HepG2 (cell line): ENCODE measurements at regions not wholly inside any gene's neighbourhood (a gene's known extent, or its start where the extent isn't known, plus 50 kb on each side); places are given as distances from the start of the nearest gene placed in this dataset.
A peak's percentile ranks its signal among the peaks of the same experiment; 100 is the strongest.

Source experiments
- ATAC-seq: fragments of 200-7000 bp; cut with Tn5 transposase; 3 replicates; pipeline ENCODE4 v1.9.1; 2020; ENCODE audit warnings: mild to moderate bottlenecking, moderate library complexity
- BruUV-seq: library from RNA; stranded (reverse); fragments of 400-500 nt; replicated peaks from 2 replicates; lab custom pipeline; 2021; lab: Mats Ljungman, UMichigan
- CTCF ChIA-PET: fragments of 300-600 bp; formaldehyde crosslinking; extraction: SDS; loops from one replicate; lab custom pipeline; 2021; ENCODE audit warnings: low total read pairs, inconsistent platforms, low intra/inter-chr PET ratio; lab: Yijun Ruan, JAX
- POLR2A ChIA-PET: fragments of 350-600 bp; sonication (Branson Sonifier 250); formaldehyde crosslinking; loops from one replicate; lab custom pipeline; 2020; ENCODE audit warnings: antibody characterized with exemption, inconsistent platforms; lab: Yijun Ruan, JAX
- DNase-seq: peaks from one replicate; pipeline ENCODE4 v3.0.0-alpha.2; 2015; ENCODE audit warnings: low spot score
- FAIRE-seq: peaks from 3 replicates; lab custom pipeline; 2011; peaks lifted over from hg19 to GRCh38; lab: Jason Lieb, UNC
- H2AFZ ChIP-seq: one replicate; pipeline ENCODE4 v1.6.1; 2011; ENCODE audit warnings: low read length, inconsistent platforms
- H3K27ac ChIP-seq: fragments of 300-600 bp; 3 replicates; pipeline ENCODE4 v1.8.0; 2011; ENCODE audit warnings: mixed run types, mild to moderate bottlenecking, mixed read lengths, low read length, inconsistent platforms; ENCODE audit not compliant: insufficient read depth; ENCODE audit errors: extremely low read length
- H3K27me3 ChIP-seq, 2 experiments: fragments of 200-600 bp in 1 of 2; 2 replicates in 1 of 2; 3 replicates in 1 of 2; pipeline versions ENCODE4 v1.6.0 to v1.8.0; 2011; ENCODE audit warnings: low read length in 2 of 2, mild to moderate bottlenecking in 2 of 2, moderate library complexity in 2 of 2, inconsistent platforms in 1 of 2; ENCODE audit not compliant: insufficient read depth in 2 of 2, control insufficient read depth in 1 of 2
- H3K36me3 ChIP-seq, 2 experiments: fragments of 200-600 bp in 1 of 2; replicated peaks in 1 of 2; 2 replicates in 1 of 2; 3 replicates in 1 of 2; pipeline versions ENCODE4 v1.5.1 to v1.8.0; 2011; ENCODE audit warnings: low read length in 2 of 2, inconsistent platforms in 1 of 2; ENCODE audit not compliant: insufficient read depth in 2 of 2, control insufficient read depth in 1 of 2
- H3K4me1 ChIP-seq: 2 replicates; pipeline ENCODE4 v1.5.1; 2012; ENCODE audit warnings: low read length, inconsistent platforms; ENCODE audit not compliant: insufficient read depth
- H3K4me2 ChIP-seq: 2 replicates; pipeline ENCODE4 v1.6.0; 2011; ENCODE audit warnings: low read depth, low read length, inconsistent platforms
- H3K4me3 ChIP-seq, 3 experiments: fragments of 200-600 bp in 1 of 3; sonication (generic), shearing (Covaris generic) in 1 of 3; replicated peaks in 1 of 3; 2 replicates each; pipeline ENCODE4 v1.5.1; 2011 to 2016; ENCODE audit warnings: low read length in 3 of 3, inconsistent platforms in 2 of 3, low read depth in 2 of 3, mild to moderate bottlenecking in 2 of 3, control low read depth in 1 of 3, mixed read lengths in 1 of 3; ENCODE audit not compliant: insufficient read depth in 1 of 3
- H3K79me2 ChIP-seq: one replicate; pipeline ENCODE4 v1.6.1; 2011; ENCODE audit warnings: low read length, inconsistent platforms; ENCODE audit not compliant: insufficient read depth
- H3K9ac ChIP-seq: 2 replicates; pipeline ENCODE4 v1.6.0; 2011; ENCODE audit warnings: mild to moderate bottlenecking, low read depth, low read length, inconsistent platforms; ENCODE audit not compliant: insufficient read depth
- H3K9me3 ChIP-seq: 2 replicates; pipeline ENCODE4 v1.5.1; 2012; ENCODE audit warnings: mild to moderate bottlenecking, low read length
- H4K20me1 ChIP-seq: 2 replicates; pipeline ENCODE4 v1.6.0; 2011; ENCODE audit warnings: inconsistent platforms, mild to moderate bottlenecking, low read length, moderate library complexity; ENCODE audit not compliant: insufficient read depth
- ATF5 ChIP-seq: sonication (generic); formaldehyde crosslinking; IDR thresholded peaks from 2 replicates; pipeline ENCODE4 v1.4.0; 2020; ENCODE audit warnings: mild to moderate bottlenecking, low read depth, missing genetic modification reagents
- BORCS8-MEF2B ChIP-seq: sonication (generic); formaldehyde crosslinking; IDR thresholded peaks from 2 replicates; pipeline ENCODE4 v1.8.0; 2022; ENCODE audit warnings: mild to moderate bottlenecking, missing genetic modification reagents
- DZIP1 ChIP-seq: sonication (generic); formaldehyde crosslinking; IDR thresholded peaks from 2 replicates; pipeline ENCODE4 v1.5.0; 2020; ENCODE audit warnings: mild to moderate bottlenecking, missing genetic modification reagents
- HINFP ChIP-seq: sonication (generic); formaldehyde crosslinking; IDR thresholded peaks from 2 replicates; pipeline ENCODE4 v1.4.0; 2020; ENCODE audit warnings: low read depth, mild to moderate bottlenecking, missing genetic modification reagents
- HOXA7 ChIP-seq: sonication (generic); formaldehyde crosslinking; IDR thresholded peaks from 2 replicates; pipeline ENCODE4 v1.8.1; 2022; ENCODE audit warnings: mild to moderate bottlenecking, missing genetic modification reagents, moderate library complexity
- NFATC3 ChIP-seq: sonication (generic); formaldehyde crosslinking; IDR thresholded peaks from 2 replicates; pipeline ENCODE4 v1.5.1; 2020; ENCODE audit warnings: mild to moderate bottlenecking, missing genetic modification reagents
- RARG ChIP-seq: sonication (generic); formaldehyde crosslinking; IDR thresholded peaks from 2 replicates; pipeline ENCODE4 v1.4.0; 2020; ENCODE audit warnings: low read depth, mild to moderate bottlenecking, missing genetic modification reagents
- SP5 ChIP-seq: IDR thresholded peaks from 2 replicates; pipeline ENCODE4 v1.6.1; 2016; ENCODE audit warnings: low read depth, borderline replicate concordance
- ZBED4 ChIP-seq: sonication (generic); formaldehyde crosslinking; IDR thresholded peaks from 2 replicates; pipeline ENCODE4 v1.4.0; 2020; ENCODE audit warnings: missing genetic modification reagents, borderline replicate concordance
- ZKSCAN5 ChIP-seq: sonication (generic); formaldehyde crosslinking; IDR thresholded peaks from 2 replicates; pipeline ENCODE4 v1.5.1; 2020; ENCODE audit warnings: mild to moderate bottlenecking, missing genetic modification reagents
- ZKSCAN8 ChIP-seq: IDR thresholded peaks from 2 replicates; pipeline ENCODE4 v1.6.1; 2016; ENCODE audit warnings: borderline replicate concordance, missing genetic modification reagents, missing compliant biosample characterization
- ZNF12 ChIP-seq: sonication (generic); formaldehyde crosslinking; IDR thresholded peaks from 2 replicates; pipeline ENCODE4 v1.5.0; 2020; ENCODE audit warnings: missing genetic modification reagents
- ZNF546 ChIP-seq: sonication (generic); formaldehyde crosslinking; conservative IDR thresholded peaks from 2 replicates; pipeline ENCODE4 v1.8.1; 2023; ENCODE audit warnings: mild to moderate bottlenecking, missing genetic modification reagents
- in situ Hi-C: cut with HindIII; loops from 2 replicates; pipeline ENCODE4 v1.10.0; 2017; ENCODE audit warnings: low pct_unique_long_range_greater_than_20kb; ENCODE audit not compliant: extremely low pct_ligation_motif_present
- intact Hi-C: fragments of 100-400 bp; cut with micrococcal nuclease; formaldehyde crosslinking; loops from one replicate; pipeline ENCODE4 v1.10.0; 2022; ENCODE audit not compliant: unreplicated experiment

- TF ChIP-seq ZBED4 (CRISPR knock-in tag), result no peak
- TF ChIP-seq NFATC3 (CRISPR knock-in tag), result no peak
- no peak for TF ChIP-seq BORCS8-MEF2B (CRISPR knock-in tag)
Measured at GRCh38 chr2:63736354-63736753, 105.3 kb upstream of the UGP2 start (continued).

GRCh38 chr2:63737081-63737751 is 104.5 kb upstream of the UGP2 start:
- Histone ChIP-seq H3K36me3 (no peaks in the 10 kb centered on the region), H3K9ac (peak overlapping the region; percentile 7; the same call in 1 of the 2 replicates), H3K9me3 (no peaks in the 10 kb centered on the region), H3K27me3 (no peaks in the 10 kb centered on the region), H3K4me2 (peak overlapping the region; percentile 49), H2AFZ (no peak overlapping the region), H4K20me1 (no peaks in the 10 kb centered on the region), H3K4me1 (peaks cover 81% of the 10 kb centered on the region), H3K79me2 (no peaks in the 10 kb centered on the region), H3K27ac (peak overlapping the region; percentile 74), H3K4me3 (0 out of 6 replicates have a peak overlapping the region, but pooled peaks of 1 of the 3 experiments have one; percentile 2)
- ATAC-seq (peak; percentile 92), DNase-seq (peak; percentile 90), FAIRE-seq (peak; percentile 48)
- ChIA-PET POLR2A (interaction anchor here (0.6 to 5.5 kb wide), 7 partner anchors 17 to 1513 kb away, joined by 3 to 73 read pairs (median 3); partner anchors contain the start of genes MDH1, UGP2 and WDPCP), CTCF (no interaction called here)
- in situ Hi-C loops, result no loop called here
- intact Hi-C loops, result loop anchor here (2.0 to 10.0 kb wide), 3 partner anchors 14 to 418 kb away; partner anchors contain the start of gene UGP2
- no TSS peak for BruUV-seq
- TF ChIP-seq HINFP (CRISPR knock-in tag), result 0 out of 2 replicates have a peak, but pooled peaks have one; percentile 55
- TF ChIP-seq DZIP1 (CRISPR knock-in tag), result no peak
- no peak for TF ChIP-seq RARG (CRISPR knock-in tag)
- 0 out of 2 replicates have a peak, but pooled peaks have one; percentile 68 for TF ChIP-seq ZKSCAN8 (CRISPR knock-in tag)
- no peak for TF ChIP-seq ATF5 (CRISPR knock-in tag)
- TF ChIP-seq ZNF546 (CRISPR knock-in tag), result no peak
- no peak for TF ChIP-seq HOXA7
- no peak for TF ChIP-seq SP5 (CRISPR knock-in tag)
- TF ChIP-seq ZKSCAN5, result no peak
- TF ChIP-seq ZNF12 (CRISPR knock-in tag), result peak; percentile 80; the same call in 1 of the 2 replicates
